GM18498 (cell line): ENCODE measurements at regions not wholly inside any gene's neighbourhood (a gene's known extent, or its start where the extent isn't known, plus 50 kb on each side); places are given as distances from the start of the nearest gene placed in this dataset.
"Not testable (repeated sequence)": the region's sequence is repeated elsewhere in the genome, so short reads cannot be mapped to it uniquely, and the experiment has no call there.

Experiments
- ATAC-seq: cut with Tn5 transposase; IDR thresholded peaks from one replicate; pipeline ENCODE4 v1.9.1; 2021; ENCODE audit warnings: mild to moderate bottlenecking, moderate library complexity; ENCODE audit not compliant: unreplicated experiment

DNA sequence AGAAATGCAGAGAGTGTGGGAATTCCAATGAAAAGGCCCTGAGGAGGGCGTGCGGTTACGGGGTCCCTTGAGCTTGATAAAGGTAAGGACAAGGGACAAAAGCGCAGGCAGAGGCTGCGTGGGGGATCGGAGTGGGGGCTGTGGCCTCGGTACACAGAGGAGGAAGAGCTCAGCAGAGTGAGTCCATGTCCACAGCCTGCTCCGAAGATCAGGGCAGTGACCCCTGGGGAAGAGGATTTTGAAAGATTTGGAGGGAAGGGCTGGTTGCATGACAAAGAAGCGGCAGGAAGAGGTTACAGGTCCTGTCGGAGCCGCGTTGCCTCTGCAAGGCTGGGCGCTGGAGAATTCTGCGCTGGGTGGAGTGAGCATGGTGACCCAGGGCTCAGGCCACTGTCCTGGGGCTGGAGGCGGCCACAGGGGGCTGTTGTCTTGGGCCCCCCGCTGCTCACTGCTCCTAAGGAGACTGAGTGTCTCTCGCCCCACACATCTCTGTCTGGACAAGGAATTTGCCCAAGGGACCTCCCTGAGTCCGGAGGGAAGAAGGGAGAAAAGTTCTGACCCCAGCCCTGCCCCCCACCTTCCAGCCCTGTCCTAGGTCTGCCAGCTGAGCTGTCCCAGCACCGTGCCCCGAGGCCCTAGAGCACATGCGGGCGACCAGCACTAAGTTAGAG, 69.8 kb upstream of the INSIG1 start:
- ATAC-seq, result no peak

DNA sequence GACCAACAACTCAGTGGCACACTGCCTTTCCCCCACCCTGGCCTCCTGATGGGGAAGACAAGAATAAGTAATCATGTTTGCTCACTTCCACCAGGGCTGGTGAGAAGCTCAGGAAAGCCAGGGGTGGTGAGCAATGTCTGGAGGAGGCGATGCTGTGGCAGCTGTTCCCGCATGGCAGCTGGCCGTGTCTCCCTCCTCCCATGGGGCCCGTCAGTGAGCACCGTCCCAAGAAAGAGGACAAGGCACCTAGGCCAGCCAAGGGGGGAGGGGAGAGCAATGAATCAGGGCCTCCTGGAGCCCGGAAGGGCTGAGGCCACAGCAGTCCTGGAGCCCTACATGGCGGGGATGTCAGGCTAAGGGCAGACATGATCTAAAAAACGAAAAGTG, 69.2 kb upstream of the INSIG1 start:
- ATAC-seq, result no peak

DNA sequence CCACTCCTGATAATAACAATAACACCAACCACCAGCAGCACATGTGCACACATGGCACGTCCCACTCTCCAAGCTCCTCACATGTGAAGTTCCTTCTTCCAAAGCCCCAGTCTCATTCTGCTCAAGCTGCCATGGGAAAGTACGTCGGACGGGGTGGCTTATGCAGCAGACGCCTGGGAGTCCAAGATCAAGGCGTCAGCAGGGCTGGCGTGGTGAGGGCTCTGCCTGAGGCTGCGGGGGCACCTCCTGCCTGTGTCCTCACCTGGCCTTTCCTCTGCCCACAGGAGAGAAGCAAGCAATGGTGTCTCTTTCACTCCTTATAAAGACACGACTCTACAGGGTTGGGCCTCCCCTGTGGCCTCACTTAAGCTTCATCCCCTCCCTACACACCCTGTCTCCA, 68.8 kb upstream of the INSIG1 start:
- ATAC-seq, result no peak

DNA sequence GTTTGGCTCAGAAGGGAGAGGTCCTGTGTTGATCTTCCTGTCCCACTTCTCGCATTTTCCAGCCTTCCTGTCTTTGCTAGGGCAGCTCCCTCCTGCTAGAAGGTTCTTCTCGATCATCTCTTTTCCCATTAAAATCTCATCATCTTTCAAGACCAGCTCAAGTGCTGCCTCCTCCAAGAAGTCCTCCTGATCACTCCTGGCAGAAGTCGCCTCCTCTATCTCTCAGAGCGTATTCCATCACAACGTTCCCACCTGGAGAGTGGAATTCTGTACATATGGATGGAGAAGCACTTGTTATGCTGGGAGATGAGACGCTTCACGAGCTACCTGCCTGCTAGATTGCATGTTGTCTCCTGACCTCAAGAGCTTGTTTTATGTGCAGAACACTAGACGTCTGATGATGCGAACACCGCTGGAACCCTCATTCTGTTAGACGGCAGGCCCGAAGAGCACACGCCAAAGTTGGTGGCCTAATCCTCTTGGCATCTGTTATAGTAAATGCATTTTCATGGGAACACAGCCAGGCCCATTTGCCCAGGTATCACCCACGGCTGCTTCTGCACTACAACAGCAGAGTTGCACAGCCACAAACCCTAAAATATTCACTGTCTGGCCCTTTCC, 68.0 kb upstream of the INSIG1 start:
- no peak for ATAC-seq

DNA sequence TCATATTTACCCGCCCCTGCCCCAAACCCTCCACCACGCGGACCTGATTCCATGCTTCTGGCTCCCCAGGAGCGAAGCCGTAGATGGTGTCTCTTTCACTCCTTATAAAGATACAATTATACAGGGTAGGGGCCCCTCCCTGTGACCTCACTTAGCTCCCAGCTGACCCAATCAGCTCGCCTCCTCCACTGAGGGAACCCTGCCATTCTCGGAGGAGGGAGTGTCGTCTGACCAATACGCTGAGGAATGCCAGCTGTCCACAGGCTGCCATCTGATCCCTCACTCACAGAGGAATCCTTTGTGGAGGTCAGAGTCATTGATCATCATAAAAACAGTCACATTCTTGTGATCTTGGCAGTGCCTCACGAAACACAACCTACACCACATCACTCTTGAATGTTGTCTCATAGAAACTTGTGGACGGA, 67.5 kb upstream of the INSIG1 start:
- no peak for ATAC-seq

DNA sequence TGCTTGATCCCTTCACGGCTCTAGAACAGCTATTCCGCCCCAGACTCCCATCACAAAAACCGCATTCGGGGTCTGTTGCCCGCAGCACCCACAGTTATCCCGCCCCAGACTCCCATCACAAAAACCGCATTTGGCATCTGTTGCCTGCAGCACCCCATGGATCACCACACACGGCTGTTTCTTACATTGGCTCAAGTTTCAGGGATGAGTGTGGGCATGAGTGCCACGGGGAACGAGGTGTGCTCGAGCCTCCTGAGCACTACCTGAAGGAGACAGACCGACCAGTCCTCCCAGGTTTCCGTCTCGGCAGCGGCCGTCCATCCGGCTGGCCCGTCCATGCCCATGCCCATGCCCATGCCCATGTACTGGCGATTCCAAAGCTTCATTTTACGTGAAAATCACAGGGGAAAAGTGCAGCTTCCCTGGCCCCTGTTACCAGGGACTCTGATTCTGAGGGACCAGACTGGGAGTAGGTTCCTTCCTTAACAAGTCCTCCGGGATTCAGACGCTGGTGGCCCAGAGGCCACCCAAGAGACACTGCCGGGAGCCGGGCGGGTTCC, 66.4 kb upstream of the INSIG1 start:
- no peak for ATAC-seq

DNA sequence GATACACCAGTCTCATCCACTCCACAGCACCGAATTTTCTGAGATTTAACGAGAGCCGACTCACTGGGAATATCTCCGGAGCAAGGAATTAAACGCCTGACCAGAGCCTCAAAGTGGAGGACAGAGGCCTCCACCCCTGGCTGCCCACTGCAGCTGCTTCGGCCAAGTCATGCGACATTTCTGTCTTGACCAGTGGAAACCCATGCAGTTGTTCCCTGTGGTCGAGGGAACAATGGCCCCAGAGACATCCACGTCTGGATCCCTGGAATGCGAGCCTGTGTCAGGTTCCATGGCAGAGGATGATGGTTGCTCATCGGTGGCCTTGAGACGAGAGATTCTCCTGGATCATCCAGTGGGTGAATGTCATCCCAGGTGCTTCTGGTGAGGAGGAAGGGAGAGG, 65.7 kb upstream of the INSIG1 start:
- no peak for ATAC-seq

DNA sequence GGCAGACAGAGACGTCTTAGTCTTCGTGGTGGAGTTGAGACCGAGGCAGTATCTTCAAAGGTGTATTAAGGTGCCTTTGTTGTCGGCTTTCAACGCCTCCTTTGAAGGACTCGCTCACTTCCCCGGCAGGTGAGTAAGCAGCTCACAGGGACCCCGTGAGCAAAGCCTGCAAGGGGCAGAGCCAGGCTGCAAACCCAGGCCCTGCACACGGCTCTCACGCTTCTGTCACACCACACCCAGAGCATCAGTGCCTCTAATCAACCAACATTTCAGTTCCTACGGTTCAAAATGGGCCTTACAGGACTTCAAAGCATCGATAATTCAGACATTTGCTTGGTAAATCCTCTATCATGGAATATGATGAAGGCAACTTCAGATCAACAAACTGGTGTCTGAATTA, 64.8 kb upstream of the INSIG1 start:
- ATAC-seq, result no peak

DNA sequence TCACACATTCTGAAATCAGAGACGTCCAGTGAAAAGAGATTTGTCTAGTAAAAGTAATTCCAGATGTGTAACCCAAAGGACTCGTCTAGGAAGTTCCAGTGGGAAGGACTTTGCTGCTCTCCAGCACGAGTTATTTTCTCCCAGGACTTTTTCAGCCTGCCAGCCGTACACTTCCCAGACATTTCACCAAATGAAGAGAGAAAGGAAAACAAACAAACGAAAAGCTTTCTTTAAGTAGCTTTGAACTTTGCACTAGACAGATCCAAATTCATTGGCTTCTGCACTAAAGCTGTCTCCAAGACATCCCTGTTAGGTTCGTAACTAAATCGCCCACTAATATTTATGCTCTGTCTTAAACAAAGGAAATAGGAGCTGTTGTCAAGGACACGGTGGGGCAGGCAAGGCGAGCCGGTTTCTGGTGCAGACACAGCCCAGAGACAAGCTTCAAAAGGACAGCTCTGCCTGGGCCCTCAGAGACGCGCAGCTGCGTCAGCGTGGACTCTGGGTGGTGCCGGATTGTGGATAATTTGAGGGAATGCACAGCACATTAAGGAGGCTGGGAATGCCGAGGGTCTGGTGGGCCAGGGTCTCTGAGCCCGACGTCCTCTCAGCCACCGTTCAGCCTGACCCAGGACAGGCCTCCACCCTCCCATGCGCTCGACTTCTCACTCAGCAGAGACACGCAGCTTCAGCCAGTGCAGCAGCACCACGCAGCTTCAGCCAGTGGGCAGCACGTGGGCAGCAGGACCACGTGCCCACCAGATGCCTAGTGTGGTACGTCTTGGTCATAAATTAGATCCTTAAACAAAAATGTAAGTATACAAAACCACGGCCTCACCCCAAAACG, 64.1 kb upstream of the INSIG1 start:
- ATAC-seq, result no peak

DNA sequence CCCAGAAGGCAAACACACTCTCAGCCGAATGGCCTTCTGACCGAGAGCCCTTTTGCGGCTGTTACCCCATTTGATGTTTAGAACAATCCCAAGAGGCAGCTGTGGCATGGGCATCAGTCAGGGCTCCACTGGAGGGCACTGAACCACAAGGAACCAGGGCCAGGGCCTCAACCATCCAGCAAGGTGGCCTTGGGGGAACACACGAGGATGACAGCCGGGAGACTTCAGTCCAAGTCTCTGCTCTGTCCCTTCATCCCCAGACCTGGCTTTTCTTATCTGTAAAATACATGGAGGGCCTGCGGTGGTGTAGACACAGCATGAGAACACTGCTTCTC, 63.6 kb upstream of the INSIG1 start:
- no peak for ATAC-seq

DNA sequence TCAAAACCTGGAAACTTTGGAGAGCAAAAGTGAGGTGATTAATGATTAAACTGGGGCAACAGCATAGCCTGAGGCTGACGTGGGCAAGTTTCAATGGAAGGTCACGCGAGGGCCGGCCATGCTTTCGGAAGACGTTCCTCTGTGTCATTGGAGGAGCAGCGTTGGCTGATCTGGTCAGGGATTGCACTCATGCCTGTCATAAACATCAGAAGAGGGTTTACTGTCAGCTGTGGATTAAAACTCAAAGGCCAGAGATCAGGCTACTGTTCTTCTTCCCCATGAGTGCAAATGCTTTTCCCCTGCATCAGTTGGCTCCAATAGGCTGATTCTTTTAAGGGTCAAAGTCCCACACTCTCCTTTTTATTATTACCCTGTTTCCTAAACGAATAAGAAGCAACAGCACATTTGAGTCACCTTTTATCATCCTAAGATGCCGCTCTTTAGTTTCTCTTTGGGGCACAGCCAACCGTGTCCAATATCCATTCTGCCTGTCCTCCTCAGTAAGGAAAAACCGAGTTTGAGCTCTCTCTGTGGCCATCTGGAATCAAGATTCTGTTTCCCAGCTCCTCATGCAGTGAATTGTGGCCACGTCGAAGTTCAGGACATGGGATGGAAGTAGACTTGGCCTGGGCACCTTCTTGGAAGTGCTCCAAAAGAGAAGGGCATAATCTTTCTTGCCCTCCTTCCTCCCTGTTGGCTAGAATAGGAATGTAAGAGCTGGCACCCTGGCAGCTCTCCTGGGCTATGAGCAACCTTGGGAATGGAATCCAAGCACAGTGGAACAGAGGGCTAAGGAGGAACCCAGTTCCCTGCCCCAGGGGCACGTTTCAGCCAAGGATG, 62.5 kb upstream of the INSIG1 start:
- no peak for ATAC-seq

DNA sequence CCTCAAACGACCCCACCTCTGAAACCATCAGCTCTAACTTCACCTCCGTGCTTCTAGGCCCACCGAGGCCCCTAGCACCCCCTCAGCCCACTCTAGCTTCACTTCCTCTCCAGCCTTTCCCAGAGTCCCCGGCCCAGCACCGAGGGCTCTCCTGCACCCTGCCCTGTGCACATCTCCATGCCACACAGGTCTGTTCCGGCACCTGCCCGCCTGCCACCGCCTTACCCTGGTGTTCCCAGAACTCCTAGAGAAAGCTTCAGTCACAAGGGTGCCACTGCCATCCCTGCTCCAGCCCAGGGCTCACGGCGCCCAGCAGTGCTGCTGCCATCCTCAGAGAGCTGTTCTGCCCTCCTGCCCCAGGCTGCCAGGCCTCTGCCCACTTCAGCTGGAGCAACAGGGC, 61.3 kb upstream of the INSIG1 start:
- ATAC-seq, result no peak

DNA sequence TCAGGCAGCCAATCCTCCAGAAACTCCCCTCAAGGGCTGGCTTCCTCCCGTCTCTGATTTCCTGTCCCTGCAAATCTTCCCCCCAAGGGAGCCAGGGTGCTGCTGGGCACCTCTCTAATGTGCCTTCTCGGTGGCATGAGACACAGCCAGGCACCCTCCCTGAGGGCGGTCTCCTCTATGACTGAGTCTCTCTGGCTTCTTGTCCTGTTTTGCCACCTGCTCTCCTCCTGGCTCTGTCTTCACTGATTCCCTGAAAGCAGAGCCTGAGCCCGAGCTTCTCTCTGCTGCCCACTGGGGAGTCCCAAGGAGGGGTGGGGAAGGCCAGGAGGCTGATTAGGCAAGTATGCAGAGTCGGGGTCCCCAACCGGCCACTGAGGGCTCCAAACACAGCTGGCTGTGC, 60.4 kb upstream of the INSIG1 start:
- ATAC-seq, result no peak

DNA sequence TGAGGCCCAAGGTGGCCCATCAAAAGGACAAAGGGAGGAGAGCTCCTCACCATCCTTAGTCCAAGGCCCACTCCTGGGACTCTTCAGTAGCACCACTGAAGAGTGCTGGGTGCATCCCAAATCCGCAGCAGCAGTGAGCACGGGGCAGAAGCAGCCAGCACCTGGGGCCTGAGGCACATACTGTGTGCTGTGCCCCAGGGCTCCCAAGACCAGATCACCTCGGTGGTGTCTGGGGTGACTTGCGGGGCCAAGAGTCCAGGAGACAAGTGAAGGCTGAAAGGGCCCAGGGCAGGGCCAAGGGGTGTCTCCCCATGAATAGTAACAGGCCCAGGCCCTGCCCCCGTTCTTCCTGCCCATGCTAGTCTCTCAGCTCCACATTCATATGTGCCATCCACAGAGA, 59.9 kb upstream of the INSIG1 start:
- no peak for ATAC-seq

DNA sequence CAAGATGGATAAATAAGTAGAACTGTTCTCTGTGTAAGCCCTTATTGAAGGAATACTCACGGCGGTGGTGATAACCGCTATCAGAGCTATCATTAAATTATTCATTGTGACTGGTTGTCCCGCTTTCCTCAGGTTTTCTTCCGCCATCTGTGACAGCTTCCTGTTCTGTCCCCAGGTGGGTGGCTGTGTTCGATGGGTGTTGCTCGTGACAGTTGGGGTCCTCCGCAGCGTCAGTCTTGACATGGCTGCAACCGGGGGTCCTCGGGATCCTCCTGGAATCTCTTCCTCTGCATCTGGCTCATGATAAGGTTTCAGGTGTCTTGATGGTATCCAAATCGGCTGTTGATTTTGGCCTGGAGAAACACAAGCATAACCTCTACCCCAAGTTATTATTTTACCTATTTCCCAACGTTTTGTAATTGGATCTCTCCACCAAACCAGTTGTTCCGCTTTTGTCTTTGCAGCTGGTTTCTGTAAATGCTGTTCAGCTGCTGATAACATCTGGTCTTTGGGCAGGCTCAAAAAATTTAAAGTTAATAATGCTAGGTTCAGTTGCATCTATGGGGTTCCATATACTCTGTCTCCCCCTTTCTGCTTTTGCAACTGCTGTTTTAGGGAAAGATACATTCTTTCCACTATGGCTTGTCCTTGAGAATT, 58.1 kb upstream of the INSIG1 start:
- ATAC-seq, result not testable (repeated sequence)

DNA sequence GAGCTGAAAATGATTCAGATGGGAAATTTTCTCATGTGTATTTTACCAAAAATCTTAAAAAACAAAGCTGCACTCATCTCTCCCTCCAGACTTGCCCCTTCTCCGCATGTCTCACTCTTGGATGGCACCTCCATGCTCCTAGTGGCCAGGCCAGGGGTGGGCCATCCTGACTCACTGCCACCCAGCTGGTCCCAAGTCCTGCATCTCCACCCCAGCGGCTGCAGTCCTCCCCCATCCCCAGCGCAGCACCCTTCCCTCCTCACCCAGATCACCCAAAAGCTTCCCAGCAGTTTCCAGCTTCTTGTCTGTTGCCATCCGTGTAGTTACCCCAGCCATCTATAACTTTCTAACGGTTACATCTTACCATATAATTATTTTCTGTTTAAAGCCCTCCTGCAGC, 53.0 kb upstream of the INSIG1 start:
- no peak for ATAC-seq

DNA sequence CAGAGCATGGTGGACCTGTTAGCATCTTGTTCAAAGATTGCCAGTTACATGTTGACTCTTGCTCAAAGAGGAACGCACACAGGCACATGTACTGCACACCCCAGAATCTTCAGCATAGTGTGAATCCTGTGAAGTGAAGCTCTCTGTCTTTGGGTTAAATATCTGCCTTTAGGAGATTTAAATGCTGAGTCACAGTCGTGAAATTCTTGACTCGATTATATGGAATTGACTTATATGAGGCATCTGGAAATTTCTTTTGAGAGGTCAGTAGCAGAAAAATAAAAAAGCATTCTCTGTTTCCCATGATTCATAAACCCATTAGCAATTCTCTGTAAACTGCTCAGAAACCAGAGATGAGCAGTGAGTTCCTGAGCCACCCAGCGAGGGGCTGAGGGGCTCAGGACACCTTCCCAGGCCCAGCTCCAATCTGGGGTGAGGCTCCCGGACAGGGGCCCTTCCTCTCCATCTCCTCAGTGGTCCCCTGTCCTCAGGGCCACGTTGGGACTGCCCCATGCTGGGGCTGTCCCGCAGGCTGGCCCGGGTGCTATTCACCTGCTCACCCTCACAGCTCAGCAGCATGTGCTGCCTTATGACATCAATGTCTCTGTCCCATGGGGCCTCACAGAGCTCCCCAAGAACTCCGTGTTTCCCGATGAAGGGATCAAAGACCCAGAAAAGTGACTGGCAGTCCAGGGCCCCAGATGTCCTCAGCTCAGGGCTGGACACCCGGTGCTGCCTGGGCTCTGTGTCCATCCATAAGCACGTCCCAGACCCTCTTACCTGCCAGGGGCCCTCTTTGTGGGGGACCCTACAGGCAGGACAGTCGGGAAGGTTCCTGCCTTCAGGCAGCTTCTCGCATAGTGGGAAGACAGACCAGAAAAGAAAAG, 50.0 kb upstream of the INSIG1 start:
- no peak for ATAC-seq
